Mammary epithelial cell (primary cell): ENCODE measurements at regions not wholly inside any gene's neighbourhood (a gene's known extent, or its start where the extent isn't known, plus 50 kb on each side); places are given as distances from the start of the nearest gene placed in this dataset.

ENCODE experiments used
- CTCF ChIP-seq, 2 donors: IDR thresholded peaks in 1 of 2; conservative IDR thresholded peaks in 1 of 2; 2 replicates each; pipeline ENCODE4 v1.5.1; 2011 to 2012; ENCODE audit warnings: inconsistent platforms in 2 of 2, low read length in 2 of 2, mild to moderate bottlenecking in 2 of 2, control low read depth in 1 of 2, low read depth in 1 of 2; ENCODE audit not compliant: insufficient read depth in 1 of 2; ENCODE audit errors: extremely low read depth in 1 of 2
- EZH2 ChIP-seq: IDR thresholded peaks from 2 replicates; pipeline ENCODE4 v1.6.1; 2012; ENCODE audit warnings: low read length, inconsistent platforms, borderline replicate concordance

- TF ChIP-seq CTCF (conservative IDR thresholded peaks at IDR 0.05 in 1 of 2, IDR thresholded peaks at IDR 0.05 in 1 of 2; ENCODE audit: extremely low read depth in 1 of 2, insufficient read depth in 1 of 2, low read depth in 1 of 2, low read length in 2 of 2) (no peak), EZH2 (no peak)
Measured at GRCh38 chr6:2508071-2508470, 242.7 kb downstream of the MYLK4 start.
